Natural killer cell treated with Interleukin-12 subunit alpha and Interleukin-12 subunit beta and Interleukin-15 and Interleukin-18, amount 100 ng/mL, for 72 hours (primary cell): ENCODE measurements at regions not wholly inside any gene's neighbourhood (a gene's known extent, or its start where the extent isn't known, plus 50 kb on each side); places are given as distances from the start of the nearest gene placed in this dataset.

Source experiments
- ATAC-seq, 2 donors: fragments of 150-1000 bp; cut with Tn5 transposase in 1 of 2; sonication (Bioruptor Pico), chemical (Tn5 transposase) in 1 of 2; 2 replicates each; pipeline ENCODE4 v1.10.0; 2021
- DNase-seq: peaks from one replicate; pipeline ENCODE4 v3.0.0; 2022; ENCODE audit warnings: low spot score
- H3K27ac Mint-ChIP-seq, 2 donors: 1 replicate in 1 of 2; 2 replicates in 1 of 2; pipeline ENCODE4 v1.8.0; 2022; ENCODE audit warnings: mixed read lengths in 2 of 2, mild to moderate bottlenecking in 1 of 2, moderate library complexity in 1 of 2
- H3K27me3 Mint-ChIP-seq, 2 donors: 1 replicate in 1 of 2; 2 replicates in 1 of 2; pipeline ENCODE4 v1.8.0; 2022; ENCODE audit warnings: mixed read lengths in 2 of 2
- H3K36me3 Mint-ChIP-seq: one replicate; pipeline ENCODE4 v1.8.0; 2022; ENCODE audit warnings: mixed read lengths
- H3K4me1 Mint-ChIP-seq, 2 donors: 1 replicate in 1 of 2; 2 replicates in 1 of 2; pipeline ENCODE4 v1.8.0; 2022; ENCODE audit warnings: low read depth in 2 of 2, mixed read lengths in 2 of 2, mild to moderate bottlenecking in 1 of 2
- H3K4me3 Mint-ChIP-seq: one replicate; pipeline ENCODE4 v1.8.0; 2022; ENCODE audit warnings: mixed read lengths
- H3K9me3 Mint-ChIP-seq: 2 replicates; pipeline ENCODE4 v1.8.0; 2022; ENCODE audit warnings: mixed read lengths

GRCh38 chr7:26506196-26506595 is 214.5 kb downstream of the SNX10 start:
- ATAC-seq (no peak), DNase-seq (no peak)
- no peaks in the 10 kb centered on the region for H3K9me3 Mint-ChIP-seq
- H3K27ac Mint-ChIP-seq: no peak overlapping the region
- H3K4me3 Mint-ChIP-seq: no peak overlapping the region
- no peaks in the 10 kb centered on the region for H3K36me3 Mint-ChIP-seq
- H3K27me3 Mint-ChIP-seq: peaks cover 21 to 40% of the 10 kb centered on the region in 2 donors
- no peaks in the 10 kb centered on the region for H3K4me1 Mint-ChIP-seq

- DNase-seq (no peak), ATAC-seq (no peak)
- H3K36me3 Mint-ChIP-seq: no peaks in the 10 kb centered on the region
Observed at GRCh38 chr7:26507108-26507987, 215.7 kb downstream of the SNX10 start.

GRCh38 chr7:26508481-26508880 is 216.8 kb downstream of the SNX10 start:
- no peak for ATAC-seq
- Mint-ChIP-seq H3K27ac (no peak overlapping the region), H3K4me3 (no peak overlapping the region), H3K4me1 (no peaks in the 10 kb centered on the region), H3K36me3 (no peaks in the 10 kb centered on the region), H3K27me3 (peaks cover 18 to 29% of the 10 kb centered on the region in 2 donors), H3K9me3 (no peaks in the 10 kb centered on the region)
- DNase-seq: no peak

More at GRCh38 chr7:26507108-26507987, 215.7 kb downstream of the SNX10 start:
- peaks cover 19 to 40% of the 10 kb centered on the region in 2 donors for H3K27me3 Mint-ChIP-seq
- no peak overlapping the region for H3K4me3 Mint-ChIP-seq
- H3K4me1 Mint-ChIP-seq: no peaks in the 10 kb centered on the region
- H3K27ac Mint-ChIP-seq: no peak overlapping the region
- H3K9me3 Mint-ChIP-seq: no peaks in the 10 kb centered on the region

GRCh38 chr7:26508917-26509316 is 217.3 kb downstream of the SNX10 start:
- no peak for DNase-seq
- H3K27me3 Mint-ChIP-seq: peaks cover 15 to 25% of the 10 kb centered on the region in 2 donors
- H3K9me3 Mint-ChIP-seq: no peaks in the 10 kb centered on the region
- no peaks in the 10 kb centered on the region for H3K36me3 Mint-ChIP-seq
- no peak overlapping the region for H3K4me3 Mint-ChIP-seq
- no peak for ATAC-seq
- no peaks in the 10 kb centered on the region for H3K4me1 Mint-ChIP-seq
- no peak overlapping the region for H3K27ac Mint-ChIP-seq

GRCh38 chr7:26510231-26510957 is 218.7 kb downstream of the SNX10 start:
- H3K4me3 Mint-ChIP-seq: no peak overlapping the region

GRCh38 chr7:26511866-26512265 is 220.2 kb downstream of the SNX10 start:
- H3K36me3 Mint-ChIP-seq: no peaks in the 10 kb centered on the region
- DNase-seq: no peak

More at GRCh38 chr7:26510231-26510957, 218.7 kb downstream of the SNX10 start:
- no peak overlapping the region for H3K27ac Mint-ChIP-seq
- H3K27me3 Mint-ChIP-seq: peaks cover 11 to 21% of the 10 kb centered on the region in 2 donors
- DNase-seq (no peak), ATAC-seq (no peak)
- H3K36me3 Mint-ChIP-seq: no peaks in the 10 kb centered on the region
- no peaks in the 10 kb centered on the region for H3K4me1 Mint-ChIP-seq
- H3K9me3 Mint-ChIP-seq: no peaks in the 10 kb centered on the region

GRCh38 chr7:26512737-26513136 is 221.1 kb downstream of the SNX10 start:
- H3K36me3 Mint-ChIP-seq: no peaks in the 10 kb centered on the region
- peak in 1 of 2 donors; percentile 46 for ATAC-seq
- no peak overlapping the region for H3K4me3 Mint-ChIP-seq

More at GRCh38 chr7:26511866-26512265, 220.2 kb downstream of the SNX10 start:
- no peaks in the 10 kb centered on the region for H3K9me3 Mint-ChIP-seq
- peaks cover 12 to 18% of the 10 kb centered on the region in 2 donors for H3K27me3 Mint-ChIP-seq
- no peak overlapping the region for H3K27ac Mint-ChIP-seq
- H3K4me3 Mint-ChIP-seq: no peak overlapping the region
- no peak for ATAC-seq
- no peaks in the 10 kb centered on the region for H3K4me1 Mint-ChIP-seq

GRCh38 chr7:26513948-26514347 is 222.3 kb downstream of the SNX10 start:
- DNase-seq (no peak), ATAC-seq (no peak)
- Mint-ChIP-seq H3K27ac (no peak overlapping the region), H3K9me3 (no peaks in the 10 kb centered on the region), H3K4me1 (no peaks in the 10 kb centered on the region), H3K4me3 (no peak overlapping the region), H3K36me3 (no peaks in the 10 kb centered on the region), H3K27me3 (peaks cover 5 to 14% of the 10 kb centered on the region in 2 donors)

More at GRCh38 chr7:26512737-26513136, 221.1 kb downstream of the SNX10 start:
- Mint-ChIP-seq H3K27me3 (peaks cover 8 to 14% of the 10 kb centered on the region in 2 donors), H3K9me3 (no peaks in the 10 kb centered on the region), H3K4me1 (no peaks in the 10 kb centered on the region), H3K27ac (no peak overlapping the region)
- DNase-seq: no peak

GRCh38 chr7:26514633-26515032 is 223.0 kb downstream of the SNX10 start:
- no peaks in the 10 kb centered on the region for H3K4me1 Mint-ChIP-seq
- DNase-seq: no peak
- no peak for ATAC-seq
- H3K36me3 Mint-ChIP-seq: no peaks in the 10 kb centered on the region
- H3K4me3 Mint-ChIP-seq: no peak overlapping the region
- H3K27me3 Mint-ChIP-seq: peaks cover 5 to 14% of the 10 kb centered on the region in 2 donors
- no peaks in the 10 kb centered on the region for H3K9me3 Mint-ChIP-seq
- no peak overlapping the region for H3K27ac Mint-ChIP-seq

- Mint-ChIP-seq H3K36me3 (no peaks in the 10 kb centered on the region), H3K27me3 (peaks cover 5 to 16% of the 10 kb centered on the region in 2 donors), H3K27ac (no peak overlapping the region), H3K9me3 (no peaks in the 10 kb centered on the region), H3K4me3 (no peak overlapping the region), H3K4me1 (no peaks in the 10 kb centered on the region)
- DNase-seq: no peak
- ATAC-seq: no peak
Observed at GRCh38 chr7:26515314-26515842, 223.7 kb downstream of the SNX10 start.

- DNase-seq (no peak), ATAC-seq (no peak)
- Mint-ChIP-seq H3K27me3 (peaks cover 16 to 35% of the 10 kb centered on the region in 2 donors), H3K9me3 (no peaks in the 10 kb centered on the region), H3K4me3 (no peak overlapping the region), H3K27ac (no peak overlapping the region), H3K36me3 (no peaks in the 10 kb centered on the region), H3K4me1 (no peaks in the 10 kb centered on the region)
Observed at GRCh38 chr7:26520483-26520882, 228.8 kb downstream of the SNX10 start.

GRCh38 chr7:26522633-26523032 is 231.0 kb downstream of the SNX10 start:
- no peaks in the 10 kb centered on the region for H3K36me3 Mint-ChIP-seq
- H3K27me3 Mint-ChIP-seq: peaks cover 14 to 37% of the 10 kb centered on the region in 2 donors
- H3K4me3 Mint-ChIP-seq: no peak overlapping the region
- H3K27ac Mint-ChIP-seq: no peak overlapping the region
- ATAC-seq: no peak
- no peaks in the 10 kb centered on the region for H3K9me3 Mint-ChIP-seq
- no peaks in the 10 kb centered on the region for H3K4me1 Mint-ChIP-seq
- DNase-seq: no peak

GRCh38 chr7:26525398-26526264 is 234.0 kb downstream of the SNX10 start:
- Mint-ChIP-seq H3K4me1 (no peaks in the 10 kb centered on the region), H3K27me3 (peaks cover 16 to 39% of the 10 kb centered on the region in 2 donors), H3K36me3 (no peaks in the 10 kb centered on the region), H3K27ac (no peak overlapping the region), H3K4me3 (no peak overlapping the region), H3K9me3 (no peaks in the 10 kb centered on the region)
- ATAC-seq: no peak
- DNase-seq: no peak
